SK-N-SH (cell line): ENCODE measurements at regions not wholly inside any gene's neighbourhood (a gene's known extent, or its start where the extent isn't known, plus 50 kb on each side); places are given as distances from the start of the nearest gene placed in this dataset.

Experiments
- CTCF ChIA-PET: fragments of 300-600, 350-600 bp; formaldehyde crosslinking; extraction: SDS; loops from one replicate; lab custom pipeline; 2021; lab: Yijun Ruan, JAX
- POLR2A ChIA-PET: fragments of 350-600 bp; sonication (Branson Sonifier 250); formaldehyde crosslinking; extraction: SDS; loops from one replicate; lab custom pipeline; 2020; ENCODE audit warnings: antibody characterized with exemption, inconsistent platforms; lab: Yijun Ruan, JAX
- DNase-seq: peaks from one replicate; pipeline ENCODE4 v3.0.0; 2012
- H2AFZ ChIP-seq: fragments of 200-600 bp; sonication (generic); 2 replicates; pipeline ENCODE4 v1.8.1; 2016; ENCODE audit warnings: antibody characterized with exemption, mild to moderate bottlenecking, low read depth
- H3F3A ChIP-seq: fragments of 200-600 bp; sonication (generic); replicated peaks from 2 replicates; pipeline ENCODE3; 2016; ENCODE audit warnings: antibody characterized with exemption, mild to moderate bottlenecking; ENCODE audit not compliant: insufficient read depth
- H3K27ac ChIP-seq, 2 experiments: fragments of 200-500 bp in 1 of 2; fragments of 200-600 bp in 1 of 2; sonication (Bioruptor generic) in 1 of 2; sonication (generic), shearing (Covaris generic) in 1 of 2; 2 replicates each; pipeline versions ENCODE4 v1.5.1 to v1.6.1; 2014 to 2016; ENCODE audit warnings: low read depth in 2 of 2, inconsistent platforms in 1 of 2, low read length in 1 of 2, mild to moderate bottlenecking in 1 of 2, mixed read lengths in 1 of 2
- H3K27me3 ChIP-seq: fragments of 200-600 bp; sonication (generic), shearing (Covaris generic); 2 replicates; pipeline ENCODE4 v1.6.1; 2016; ENCODE audit warnings: mixed run types; ENCODE audit not compliant: insufficient read depth
- H3K36me3 ChIP-seq, 2 experiments: fragments of 200-500 bp in 1 of 2; fragments of 200-600 bp in 1 of 2; sonication (Bioruptor generic) in 1 of 2; sonication (generic) in 1 of 2; replicated peaks in 1 of 2; 2 replicates each; pipeline versions ENCODE3 to v1.5.1; 2014 to 2016; ENCODE audit warnings: low read length in 1 of 2, mild to moderate bottlenecking in 1 of 2; ENCODE audit not compliant: insufficient read depth in 2 of 2, control insufficient read depth in 1 of 2
- H3K4me1 ChIP-seq, 2 experiments: fragments of 200-500 bp in 1 of 2; fragments of 200-600 bp in 1 of 2; sonication (Bioruptor generic) in 1 of 2; sonication (generic), shearing (Covaris generic) in 1 of 2; 2 replicates each; pipeline versions ENCODE4 v1.5.1 to v1.6.1; 2014 to 2016; ENCODE audit warnings: low read depth in 1 of 2, low read length in 1 of 2, mixed run types in 1 of 2; ENCODE audit not compliant: insufficient read depth in 2 of 2, control insufficient read depth in 1 of 2
- H3K4me2 ChIP-seq: fragments of 200-600 bp; sonication (generic), shearing (Covaris generic); 2 replicates; pipeline ENCODE4 v1.6.1; 2017; ENCODE audit warnings: mixed run types
- H3K4me3 ChIP-seq, 2 experiments: fragments of 200-500 bp in 1 of 2; fragments of 200-600 bp in 1 of 2; sonication (Bioruptor generic) in 1 of 2; sonication (generic), shearing (Covaris generic) in 1 of 2; 2 replicates each; pipeline versions ENCODE4 v1.5.1 to v1.8.1; 2014 to 2016; ENCODE audit warnings: low read depth in 2 of 2, inconsistent platforms in 1 of 2, low read length in 1 of 2, mild to moderate bottlenecking in 1 of 2, mixed read lengths in 1 of 2, moderate library complexity in 1 of 2
- H3K79me2 ChIP-seq: fragments of 200-600 bp; sonication (generic); 2 replicates; pipeline ENCODE4 v1.8.1; 2017; ENCODE audit warnings: mild to moderate bottlenecking; ENCODE audit not compliant: insufficient read depth
- H3K9ac ChIP-seq: fragments of 200-600 bp; sonication (generic); 2 replicates; pipeline ENCODE4 v1.6.1; 2017; ENCODE audit warnings: mixed run types
- H3K9me2 ChIP-seq: fragments of 200-600 bp; sonication (generic); 2 replicates; pipeline ENCODE4 v1.6.1; 2017; ENCODE audit warnings: mixed run types
- H3K9me3 ChIP-seq: fragments of 200-600 bp; sonication (generic); 2 replicates; pipeline ENCODE4 v1.6.1; 2017; ENCODE audit warnings: mixed run types, mild to moderate bottlenecking, moderate library complexity
- H4K20me1 ChIP-seq: fragments of 200-600 bp; sonication (generic); 2 replicates; pipeline ENCODE4 v1.6.1; 2017; ENCODE audit warnings: mild to moderate bottlenecking, mixed run types; ENCODE audit not compliant: insufficient read depth
- CHD2 ChIP-seq: fragments of 150-350 bp; IDR thresholded peaks from 2 replicates; pipeline ENCODE4 v1.6.1; 2018; ENCODE audit warnings: low read length; ENCODE audit not compliant: partially characterized antibody
- ELF1 ChIP-seq: IDR thresholded peaks from 2 replicates; pipeline ENCODE4 v1.4.0; 2012
- EZH2phosphoT487 ChIP-seq: fragments of 200-600 bp; sonication (generic); IDR thresholded peaks from 2 replicates; pipeline ENCODE4 v1.6.1; 2017; ENCODE audit warnings: low read depth, mixed run types, mild to moderate bottlenecking, antibody characterized with exemption, moderate library complexity, borderline replicate concordance
- FOSL2 ChIP-seq: IDR thresholded peaks from 2 replicates; pipeline ENCODE4 v1.4.0; 2012; ENCODE audit warnings: low read depth, mild to moderate bottlenecking, moderate library complexity, borderline replicate concordance
- FOXM1 ChIP-seq: IDR thresholded peaks from 2 replicates; pipeline ENCODE4 v1.4.0; 2012; ENCODE audit warnings: low read depth, mild to moderate bottlenecking
- GABPA ChIP-seq: IDR thresholded peaks from 2 replicates; pipeline ENCODE4 v1.4.0; 2012; ENCODE audit warnings: low read depth, mild to moderate bottlenecking
- IRF3 ChIP-seq: fragments of 150-350 bp; IDR thresholded peaks from 2 replicates; pipeline ENCODE4 v1.6.1; 2016; ENCODE audit warnings: mild to moderate bottlenecking, low read depth, low read length
- MAX ChIP-seq: IDR thresholded peaks from 2 replicates; pipeline ENCODE4 v1.4.0; 2012; ENCODE audit warnings: low read depth
- MXI1 ChIP-seq: IDR thresholded peaks from 2 replicates; pipeline ENCODE4 v1.6.1; 2012; ENCODE audit warnings: mild to moderate bottlenecking, low read depth, low read length, improper control_type of control experiment
- POLR2AphosphoS5 ChIP-seq: IDR thresholded peaks from 2 replicates; pipeline ENCODE4 v1.6.1; 2012; ENCODE audit warnings: low read depth, low read length
- RAD21 ChIP-seq: IDR thresholded peaks from 2 replicates; pipeline ENCODE4 v1.6.1; 2012; ENCODE audit warnings: mild to moderate bottlenecking, low read length
- REST ChIP-seq: IDR thresholded peaks from 2 replicates; pipeline ENCODE4 v1.6.1; 2012; ENCODE audit warnings: mild to moderate bottlenecking, low read depth, low read length, moderate library complexity
- RFX5 ChIP-seq: IDR thresholded peaks from 2 replicates; pipeline ENCODE4 v1.6.1; 2012; ENCODE audit warnings: mild to moderate bottlenecking, improper control_type of control experiment, low read length
- RXRA ChIP-seq: IDR thresholded peaks from 2 replicates; pipeline ENCODE4 v1.4.0; 2012; ENCODE audit warnings: low read depth, mild to moderate bottlenecking, borderline replicate concordance
- SIN3A ChIP-seq: IDR thresholded peaks from 2 replicates; pipeline ENCODE4 v1.6.1; 2012; ENCODE audit warnings: low read depth, mild to moderate bottlenecking, low read length, moderate library complexity, borderline replicate concordance
- SMC3 ChIP-seq: IDR thresholded peaks from 2 replicates; pipeline ENCODE4 v1.6.1; 2012; ENCODE audit warnings: low read depth, low read length, improper control_type of control experiment
- TCF12 ChIP-seq: IDR thresholded peaks from 2 replicates; pipeline ENCODE4 v1.4.0; 2012
- USF1 ChIP-seq: IDR thresholded peaks from 2 replicates; pipeline ENCODE4 v1.4.0; 2012; ENCODE audit warnings: low read depth, borderline replicate concordance
- USF2 ChIP-seq: fragments of 150-350 bp; IDR thresholded peaks from 2 replicates; pipeline ENCODE4 v1.6.1; 2017; ENCODE audit warnings: antibody characterized with exemption, low read length, low read depth, borderline replicate concordance
- YY1 ChIP-seq: IDR thresholded peaks from 2 replicates; pipeline ENCODE4 v1.4.0; 2012; ENCODE audit warnings: low read depth, mild to moderate bottlenecking
- WGBS: methylation state at CpG from one replicate; pipeline ENCODE4 v1.1.6; 2017; ENCODE audit warnings: low lambda C conversion rate; 5-methylcytosine and 5-hydroxymethylcytosine counted together

GRCh38 chr16:8377864-8378263 is 212.4 kb downstream of the TMEM114 start:
- Histone ChIP-seq H3K79me2 (no peaks in the 10 kb centered on the region), H3K36me3 (no peaks in the 10 kb centered on the region), H3K4me3 (no peak overlapping the region), H3F3A (no peaks in the 10 kb centered on the region), H3K27ac (no peak overlapping the region), H4K20me1 (no peaks in the 10 kb centered on the region), H2AFZ (no peak overlapping the region), H3K4me1 (no peaks in the 10 kb centered on the region), H3K9me3 (no peaks in the 10 kb centered on the region), H3K4me2 (no peak overlapping the region), H3K27me3 (no peaks in the 10 kb centered on the region), H3K9ac (no peak overlapping the region), H3K9me2 (no peaks in the 10 kb centered on the region)
- 14% methylated on average over 3 of the region's 3 CpGs for WGBS
- no peak for DNase-seq
- CTCF ChIA-PET: no interaction called here
- POLR2A ChIA-PET: no interaction called here
- TF ChIP-seq USF1 (no peak), MXI1 (no peak), SIN3A (no peak), FOXM1 (no peak), EZH2phosphoT487 (no peak)

GRCh38 chr16:8376858-8377257 is 213.5 kb downstream of the TMEM114 start:
- POLR2A ChIA-PET: no interaction called here
- Histone ChIP-seq H3K79me2 (no peaks in the 10 kb centered on the region), H3K9me2 (no peaks in the 10 kb centered on the region), H2AFZ (no peak overlapping the region), H3K27ac (no peak overlapping the region), H3K4me3 (no peak overlapping the region), H3K27me3 (no peaks in the 10 kb centered on the region), H3K4me1 (no peaks in the 10 kb centered on the region), H3K36me3 (no peaks in the 10 kb centered on the region), H3K4me2 (no peak overlapping the region), H4K20me1 (no peaks in the 10 kb centered on the region), H3F3A (no peaks in the 10 kb centered on the region), H3K9me3 (no peaks in the 10 kb centered on the region), H3K9ac (no peak overlapping the region)
- TF ChIP-seq GABPA (no peak), YY1 (no peak), ELF1 (no peak), SIN3A (no peak), MXI1 (no peak), CHD2 (no peak), USF2 (no peak), RXRA (no peak), FOXM1 (no peak), MAX (no peak), RFX5 (no peak), SMC3 (no peak), POLR2AphosphoS5 (no peak), EZH2phosphoT487 (no peak), IRF3 (no peak), FOSL2 (no peak), RAD21 (no peak), REST (no peak), TCF12 (no peak)
- DNase-seq: no peak
- CTCF ChIA-PET: no interaction called here
